GM12878 (cell line): ENCODE measurements at regions not wholly inside any gene's neighbourhood (a gene's known extent, or its start where the extent isn't known, plus 50 kb on each side); places are given as distances from the start of the nearest gene placed in this dataset.

Experiments used
- ATAC-seq: fragments of 200-7000 bp; cut with Tn5 transposase; 3 replicates; pipeline ENCODE4 v1.9.1; 2020; ENCODE audit warnings: mild to moderate bottlenecking, moderate library complexity
- BruUV-seq: library from RNA; stranded (reverse); fragments of 400-500 nt; replicated peaks from 2 replicates; lab custom pipeline; 2021; lab: Mats Ljungman, UMichigan
- CTCF ChIA-PET: fragments of 300-600 bp; sonication (Branson Sonifier 250); formaldehyde crosslinking; extraction: SDS; loops from one replicate; lab custom pipeline; 2021; ENCODE audit warnings: inconsistent platforms; lab: Yijun Ruan, JAX
- POLR2A ChIA-PET: fragments of 350-600 bp; formaldehyde crosslinking; extraction: SDS; loops from one replicate; lab custom pipeline; 2021; ENCODE audit warnings: inconsistent platforms; lab: Charles Lee
- RAD21 ChIA-PET: fragments of 300-600 bp; sonication (Branson Sonifier 250); formaldehyde crosslinking; loops from one replicate; lab custom pipeline; 2023; ENCODE audit warnings: antibody characterized with exemption; ENCODE audit not compliant: unreplicated experiment; lab: Charles Lee
- SMC1A ChIA-PET: fragments of 300-600 bp; sonication (Branson Sonifier 250); formaldehyde crosslinking; loops from one replicate; lab custom pipeline; 2023; ENCODE audit not compliant: unreplicated experiment, uncharacterized antibody; lab: Charles Lee
- DNase-seq: peaks from one replicate; pipeline ENCODE4 v3.0.0-alpha.2; 2011; ENCODE audit warnings: low read depth, low spot score
- FAIRE-seq: peaks from 3 replicates; lab custom pipeline; 2011; peaks lifted over from hg19 to GRCh38; lab: Jason Lieb, UNC
- H2AFZ ChIP-seq: 2 replicates; pipeline ENCODE4 v1.6.0; 2011; ENCODE audit warnings: low read depth, low read length, control low read depth; ENCODE audit not compliant: control insufficient read depth
- H3K27ac ChIP-seq: 2 replicates; pipeline ENCODE4 v1.5.1; 2011; ENCODE audit warnings: control low read depth; ENCODE audit not compliant: control insufficient read depth, insufficient read depth
- H3K27me3 ChIP-seq, 2 experiments: replicated peaks in 1 of 2; 2 replicates each; pipeline versions ENCODE4 v1.6.0 to v1.6.1; 2011; ENCODE audit warnings: low read length in 1 of 2; ENCODE audit not compliant: control insufficient read depth in 2 of 2, insufficient read depth in 2 of 2
- H3K36me3 ChIP-seq, 2 experiments: 2 replicates each; pipeline ENCODE4 v1.5.1; 2011; ENCODE audit warnings: low read length in 1 of 2; ENCODE audit not compliant: control insufficient read depth in 2 of 2, insufficient read depth in 2 of 2
- H3K4me1 ChIP-seq: 2 replicates; pipeline ENCODE4 v1.6.1; 2011; ENCODE audit warnings: mild to moderate bottlenecking, low read length, moderate library complexity, mixed read lengths; ENCODE audit not compliant: control insufficient read depth, insufficient read depth
- H3K4me2 ChIP-seq: 2 replicates; pipeline ENCODE4 v1.6.0; 2011; ENCODE audit warnings: control low read depth; ENCODE audit not compliant: control insufficient read depth, insufficient read depth
- H3K4me3 ChIP-seq: fragments of 200-600 bp; sonication (generic); 2 replicates; pipeline ENCODE4 v1.5.1; 2016
- H3K79me2 ChIP-seq: 2 replicates; pipeline ENCODE4 v1.6.0; 2011; ENCODE audit warnings: low read length; ENCODE audit not compliant: control insufficient read depth, insufficient read depth
- H3K9ac ChIP-seq: 2 replicates; pipeline ENCODE4 v1.8.0; 2011; ENCODE audit warnings: low read length, control low read depth, mixed read lengths; ENCODE audit not compliant: control insufficient read depth, insufficient read depth
- H3K9me3 ChIP-seq: replicated peaks from 3 replicates; pipeline ENCODE4 v1.5.1; 2011; ENCODE audit warnings: mild to moderate bottlenecking, low read length; ENCODE audit not compliant: control insufficient read depth, insufficient read depth
- H4K20me1 ChIP-seq: 2 replicates; pipeline ENCODE4 v1.6.0; 2011; ENCODE audit not compliant: control insufficient read depth, insufficient read depth
- EED ChIP-seq: sonication (generic); IDR thresholded peaks from 2 replicates; pipeline ENCODE4 v1.6.1; 2016; ENCODE audit warnings: antibody characterized with exemption, low read depth
- EP300 ChIP-seq, 2 experiments: fragments of 150-350 bp in 1 of 2; IDR thresholded peaks; 2 replicates each; pipeline ENCODE4 v1.6.1; 2011 to 2012; ENCODE audit warnings: low read depth in 2 of 2, low read length in 2 of 2, borderline replicate concordance in 1 of 2, improper control_type of control experiment in 1 of 2, inconsistent platforms in 1 of 2; ENCODE audit not compliant: control insufficient read depth in 1 of 2
- ESRRA ChIP-seq: IDR thresholded peaks from 2 replicates; pipeline ENCODE4 v1.6.1; 2012; ENCODE audit warnings: mild to moderate bottlenecking, low read length, improper control_type of control experiment
- KDM1A ChIP-seq: fragments of 200-600 bp; sonication (generic); IDR thresholded peaks from 2 replicates; pipeline ENCODE4 v1.6.1; 2016; ENCODE audit warnings: borderline replicate concordance
- MYC ChIP-seq: IDR thresholded peaks from 2 replicates; pipeline ENCODE4 v1.6.1; 2011; ENCODE audit warnings: mild to moderate bottlenecking, low read length, moderate library complexity, inconsistent platforms; ENCODE audit not compliant: insufficient read depth, insufficient replicate concordance, insufficient read length, severe bottlenecking
- PAX8 ChIP-seq: fragments of 450-650 bp; IDR thresholded peaks from 2 replicates; pipeline ENCODE4 v1.6.1; 2017; ENCODE audit warnings: mild to moderate bottlenecking, moderate library complexity
- PRDM15 ChIP-seq: fragments of 450-650 bp; formaldehyde crosslinking; IDR thresholded peaks from 2 replicates; pipeline ENCODE4 v1.4.0; 2020; ENCODE audit warnings: mild to moderate bottlenecking, moderate library complexity
- YY1 ChIP-seq: IDR thresholded peaks from 2 replicates; pipeline ENCODE4 v1.6.1; 2011; ENCODE audit warnings: low read depth, mild to moderate bottlenecking, low read length
- ZNF217 ChIP-seq: fragments of 450-650 bp; IDR thresholded peaks from 2 replicates; pipeline ENCODE4 v1.6.1; 2017; ENCODE audit warnings: antibody characterized with exemption, mild to moderate bottlenecking
- ZNF274 ChIP-seq: IDR thresholded peaks from one replicate; pipeline ENCODE4 v1.8.0; 2011; ENCODE audit not compliant: insufficient read length, insufficient read depth
- WGBS: methylation state at CpG from one replicate; pipeline ENCODE4 v1.1.6; 2016; ENCODE audit warnings: low lambda C conversion rate; ENCODE audit not compliant: insufficient replicate concordance, insufficient coverage; ENCODE audit errors: missing lambda C conversion rate; 5-methylcytosine and 5-hydroxymethylcytosine counted together
- in situ Hi-C: fragments of 300-500 bp; cut with MboI; formaldehyde crosslinking; loops from 9 replicates; pipeline ENCODE4 v1.14.3; 2018; ENCODE audit warnings: mixed read lengths
- intact Hi-C: fragments of 100-400 bp; cut with micrococcal nuclease; formaldehyde crosslinking; loops from one replicate; pipeline ENCODE4 v1.14.2; 2022; ENCODE audit not compliant: unreplicated experiment
- TF ChIP-seq, protein P1 (sequence below): fragments of 450-650 bp; IDR thresholded peaks from 2 replicates; pipeline ENCODE4 v1.6.1; 2017; ENCODE audit warnings: mild to moderate bottlenecking, moderate library complexity

DNA sequence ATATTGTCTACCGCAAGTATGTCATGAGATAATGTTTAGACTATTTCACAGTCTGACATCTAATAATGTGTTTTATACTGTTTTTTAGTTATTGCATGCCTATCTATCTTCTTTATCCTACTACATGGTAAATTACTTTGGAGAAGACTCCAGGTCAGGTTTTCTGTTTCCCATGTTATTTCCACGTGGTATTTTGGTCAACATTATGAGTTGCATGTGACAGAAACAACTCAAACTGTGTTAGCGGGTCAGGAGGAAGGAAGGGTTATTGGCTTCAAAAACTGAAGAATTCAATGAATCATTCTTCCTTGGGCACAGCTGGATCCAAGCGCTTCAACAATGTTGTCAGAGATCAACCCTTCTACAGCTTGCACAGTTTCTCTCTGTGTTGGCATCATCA is 252.1 kb upstream of the CCNG1 start:
- no peaks in the 10 kb centered on the region for H3K9me3 ChIP-seq
- POLR2A ChIA-PET: no interaction called here
- SMC1A ChIA-PET: interaction anchor here (0.7 kb wide), 1 partner anchor 84 kb away, joined by 3 read pairs; no protein-coding TSS in a partner anchor
- H2AFZ ChIP-seq: no peak overlapping the region
- no peaks in the 10 kb centered on the region for H3K36me3 ChIP-seq
- FAIRE-seq: no peak
- H3K9ac ChIP-seq: no peak overlapping the region
- H3K4me2 ChIP-seq: no peak overlapping the region
- CTCF ChIA-PET: no interaction called here
- BruUV-seq: no TSS peak
- no peaks in the 10 kb centered on the region for H3K79me2 ChIP-seq
- H3K27me3 ChIP-seq: no peaks in the 10 kb centered on the region
- in situ Hi-C loops: no loop called here
- ATAC-seq: no peak
- H3K4me3 ChIP-seq: no peak overlapping the region
- TF ChIP-seq ESRRA (no peak), EED (no peak), EP300 (IDR thresholded peaks at IDR 0.05; ENCODE audit: borderline replicate concordance in 1 of 2, control insufficient read depth in 1 of 2, low read depth in 2 of 2, low read length in 2 of 2) (no peak), ZNF274 (no peak), MYC (no peak), PRDM15 (CRISPR knock-in tag) (no peak), YY1 (no peak), PAX8 (no peak), ZNF217 (no peak), KDM1A (no peak)
- TF ChIP-seq, protein P1, sequence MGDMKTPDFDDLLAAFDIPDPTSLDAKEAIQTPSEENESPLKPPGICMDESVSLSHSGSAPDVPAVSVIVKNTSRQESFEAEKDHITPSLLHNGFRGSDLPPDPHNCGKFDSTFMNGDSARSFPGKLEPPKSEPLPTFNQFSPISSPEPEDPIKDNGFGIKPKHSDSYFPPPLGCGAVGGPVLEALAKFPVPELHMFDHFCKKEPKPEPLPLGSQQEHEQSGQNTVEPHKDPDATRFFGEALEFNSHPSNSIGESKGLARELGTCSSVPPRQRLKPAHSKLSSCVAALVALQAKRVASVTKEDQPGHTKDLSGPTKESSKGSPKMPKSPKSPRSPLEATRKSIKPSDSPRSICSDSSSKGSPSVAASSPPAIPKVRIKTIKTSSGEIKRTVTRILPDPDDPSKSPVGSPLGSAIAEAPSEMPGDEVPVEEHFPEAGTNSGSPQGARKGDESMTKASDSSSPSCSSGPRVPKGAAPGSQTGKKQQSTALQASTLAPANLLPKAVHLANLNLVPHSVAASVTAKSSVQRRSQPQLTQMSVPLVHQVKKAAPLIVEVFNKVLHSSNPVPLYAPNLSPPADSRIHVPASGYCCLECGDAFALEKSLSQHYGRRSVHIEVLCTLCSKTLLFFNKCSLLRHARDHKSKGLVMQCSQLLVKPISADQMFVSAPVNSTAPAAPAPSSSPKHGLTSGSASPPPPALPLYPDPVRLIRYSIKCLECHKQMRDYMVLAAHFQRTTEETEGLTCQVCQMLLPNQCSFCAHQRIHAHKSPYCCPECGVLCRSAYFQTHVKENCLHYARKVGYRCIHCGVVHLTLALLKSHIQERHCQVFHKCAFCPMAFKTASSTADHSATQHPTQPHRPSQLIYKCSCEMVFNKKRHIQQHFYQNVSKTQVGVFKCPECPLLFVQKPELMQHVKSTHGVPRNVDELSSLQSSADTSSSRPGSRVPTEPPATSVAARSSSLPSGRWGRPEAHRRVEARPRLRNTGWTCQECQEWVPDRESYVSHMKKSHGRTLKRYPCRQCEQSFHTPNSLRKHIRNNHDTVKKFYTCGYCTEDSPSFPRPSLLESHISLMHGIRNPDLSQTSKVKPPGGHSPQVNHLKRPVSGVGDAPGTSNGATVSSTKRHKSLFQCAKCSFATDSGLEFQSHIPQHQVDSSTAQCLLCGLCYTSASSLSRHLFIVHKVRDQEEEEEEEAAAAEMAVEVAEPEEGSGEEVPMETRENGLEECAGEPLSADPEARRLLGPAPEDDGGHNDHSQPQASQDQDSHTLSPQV: no peak
- no peaks in the 10 kb centered on the region for H3K4me1 ChIP-seq
- H4K20me1 ChIP-seq: no peaks in the 10 kb centered on the region
- H3K27ac ChIP-seq: no peak overlapping the region
- RAD21 ChIA-PET: no interaction called here
- 58% methylated on average over 4 of the region's 4 CpGs for WGBS
- no peak for DNase-seq
- intact Hi-C loops: no loop called here
